GM18505 (cell line): ENCODE measurements at regions not wholly inside any gene's neighbourhood (a gene's known extent, or its start where the extent isn't known, plus 50 kb on each side); places are given as distances from the start of the nearest gene placed in this dataset.
"Not testable (repeated sequence)": the region's sequence is repeated elsewhere in the genome, so short reads cannot be mapped to it uniquely, and the experiment has no call there.

Source experiments
- ATAC-seq: cut with Tn5 transposase; IDR thresholded peaks from one replicate; pipeline ENCODE4 v1.9.1; 2021; ENCODE audit not compliant: unreplicated experiment
- POLR2A ChIP-seq: IDR thresholded peaks from 4 replicates; pipeline ENCODE4 v1.6.1; 2011; ENCODE audit warnings: borderline replicate concordance; ENCODE audit not compliant: insufficient read depth, insufficient read length; ENCODE audit errors: extremely low read depth

DNA sequence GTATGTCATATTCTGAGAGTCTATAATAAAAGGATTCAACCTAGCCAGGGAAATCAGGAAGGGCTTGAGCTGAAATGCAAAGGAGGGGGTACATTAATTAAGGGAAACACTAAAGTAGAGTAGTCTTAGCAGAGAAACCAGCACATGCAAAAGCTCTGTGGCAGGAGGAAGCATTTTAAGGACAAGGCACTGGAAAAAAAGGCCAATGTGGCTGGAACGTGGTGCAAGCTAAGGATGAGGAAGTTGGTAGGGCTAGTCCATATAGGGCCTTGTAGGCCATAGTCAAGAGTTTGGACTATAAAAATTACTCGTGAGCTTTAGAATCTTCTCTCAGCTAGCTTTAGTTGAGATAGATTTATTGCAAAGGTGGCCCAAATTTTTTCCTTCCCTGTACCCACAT, 75.2 kb upstream of the TOP1 start:
- no peak for ATAC-seq
- no peak for TF ChIP-seq POLR2A

DNA sequence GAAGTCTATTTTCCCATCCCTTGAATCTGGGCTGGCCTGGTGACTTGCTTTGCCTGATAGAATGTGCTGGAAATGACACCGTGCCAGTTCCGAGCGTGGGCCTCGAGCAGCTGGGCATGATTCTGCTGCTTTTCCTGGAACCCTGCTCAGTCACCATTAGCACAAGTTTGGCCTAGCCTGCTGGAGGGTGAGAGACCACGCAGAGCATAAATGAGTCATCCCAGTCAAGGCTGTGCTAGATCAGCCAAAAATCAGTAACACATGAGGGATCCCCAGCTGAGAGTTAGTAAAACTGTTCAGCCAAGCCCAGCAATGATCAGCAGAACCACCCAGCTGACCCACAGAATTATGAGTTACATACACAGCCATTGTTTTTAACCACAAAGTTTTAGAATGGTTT, 74.8 kb upstream of the TOP1 start:
- no peak for TF ChIP-seq POLR2A
- ATAC-seq = no peak

DNA sequence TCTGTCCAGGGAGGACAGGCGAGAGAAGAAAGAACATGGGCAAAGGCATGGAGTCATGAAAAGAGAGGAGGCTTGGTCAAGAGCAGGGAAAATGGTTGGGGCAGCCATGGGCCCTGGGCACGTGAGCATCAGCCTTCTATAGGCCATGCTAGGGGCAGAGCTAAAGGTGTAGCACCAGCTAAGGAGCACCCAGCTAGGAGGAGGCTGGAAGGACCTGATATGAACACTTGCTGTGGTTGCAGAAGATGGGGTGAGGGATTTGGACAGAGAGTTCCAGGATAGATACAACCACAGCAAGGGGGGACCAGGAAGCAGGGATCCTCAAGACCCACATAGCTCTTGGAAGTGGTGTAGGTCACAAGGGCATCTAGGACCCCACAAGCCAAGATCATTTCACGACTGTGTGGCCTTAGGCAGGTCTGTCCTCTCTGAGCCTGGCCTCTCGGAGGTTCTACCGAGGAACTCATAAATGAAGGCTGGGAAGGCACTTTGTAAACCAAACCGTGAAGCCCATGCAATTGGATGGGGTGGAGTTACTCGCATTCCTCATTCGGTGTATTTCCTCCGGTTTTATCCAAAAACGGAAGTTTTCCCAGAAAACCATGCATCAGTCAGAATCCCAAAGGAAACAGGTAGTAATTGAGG, 74.0 kb upstream of the TOP1 start:
- no peak for TF ChIP-seq POLR2A
- no peak for ATAC-seq

DNA sequence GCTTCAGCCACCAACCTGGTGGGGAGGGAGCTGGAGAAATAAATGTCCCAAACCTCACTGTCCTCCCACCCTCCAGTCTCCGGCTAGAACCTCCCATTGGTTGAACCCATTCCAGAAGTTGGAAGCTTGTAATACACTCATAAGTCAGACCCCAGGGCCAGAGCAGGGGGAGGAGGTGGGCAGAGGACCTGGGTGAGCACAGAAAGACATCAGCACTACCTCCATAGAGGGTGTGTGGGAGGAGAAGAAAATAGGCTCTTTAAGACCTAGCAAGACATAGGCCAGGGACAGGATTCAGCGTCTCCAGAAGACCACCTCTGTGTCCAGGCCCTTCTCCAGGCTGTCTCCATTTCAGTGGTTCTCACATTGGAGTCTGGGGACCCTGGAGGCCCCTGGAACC, 73.3 kb upstream of the TOP1 start:
- TF ChIP-seq POLR2A = no peak
- ATAC-seq = no peak

DNA sequence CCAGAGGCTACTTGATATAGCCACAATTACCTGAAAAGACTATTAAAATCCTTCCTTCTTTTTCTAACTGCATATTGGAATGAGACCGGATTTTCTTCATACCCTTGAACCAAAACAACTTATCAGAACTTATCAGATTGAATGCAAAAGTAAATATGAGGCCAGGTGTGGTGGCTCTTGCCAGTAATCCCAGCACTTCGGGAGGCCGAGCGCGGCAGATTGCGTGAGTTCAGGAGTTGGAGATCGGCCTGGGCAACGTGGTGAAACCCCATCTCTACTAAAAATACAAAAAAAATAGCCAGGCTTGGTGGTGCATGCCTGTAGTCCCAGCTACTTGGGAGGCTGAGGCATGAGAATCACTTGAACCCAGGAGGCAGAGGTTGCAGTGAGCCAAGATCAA, 72.8 kb upstream of the TOP1 start:
- not testable (repeated sequence) for ATAC-seq

DNA sequence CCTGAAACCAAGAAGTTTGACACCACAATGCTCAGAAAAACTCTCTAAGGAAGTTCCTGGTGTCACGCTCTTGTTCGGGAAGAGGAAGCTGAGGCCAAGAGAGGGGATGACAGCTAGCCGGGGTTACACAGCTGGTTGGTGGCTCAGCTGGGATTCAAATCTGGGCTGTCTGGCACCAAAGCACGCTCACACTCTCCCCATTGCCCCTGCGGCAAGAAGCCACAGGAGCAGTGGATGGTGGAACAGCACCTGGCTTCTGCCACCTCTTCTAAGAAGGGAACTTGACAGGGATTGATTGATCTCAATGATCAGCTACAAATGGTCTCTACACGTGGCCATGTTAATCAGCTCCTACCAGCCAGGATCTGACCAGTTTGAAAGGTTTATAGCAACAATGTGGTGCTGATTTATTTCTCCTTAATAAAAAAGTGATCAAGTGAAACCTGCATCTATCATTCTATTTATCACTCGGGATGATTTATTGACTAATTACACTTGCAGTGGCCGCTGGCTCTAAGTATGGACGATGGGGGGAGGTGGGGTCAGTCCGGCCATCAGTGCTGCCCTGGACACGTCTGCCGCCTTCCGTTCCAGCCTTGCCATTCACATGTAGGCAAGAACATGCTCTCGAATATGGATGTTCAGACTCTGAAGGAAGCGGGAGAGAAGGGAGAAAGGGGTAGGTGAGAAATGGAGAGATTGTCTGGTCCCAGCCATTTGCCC, 71.9 kb upstream of the TOP1 start:
- no peak for TF ChIP-seq POLR2A

DNA sequence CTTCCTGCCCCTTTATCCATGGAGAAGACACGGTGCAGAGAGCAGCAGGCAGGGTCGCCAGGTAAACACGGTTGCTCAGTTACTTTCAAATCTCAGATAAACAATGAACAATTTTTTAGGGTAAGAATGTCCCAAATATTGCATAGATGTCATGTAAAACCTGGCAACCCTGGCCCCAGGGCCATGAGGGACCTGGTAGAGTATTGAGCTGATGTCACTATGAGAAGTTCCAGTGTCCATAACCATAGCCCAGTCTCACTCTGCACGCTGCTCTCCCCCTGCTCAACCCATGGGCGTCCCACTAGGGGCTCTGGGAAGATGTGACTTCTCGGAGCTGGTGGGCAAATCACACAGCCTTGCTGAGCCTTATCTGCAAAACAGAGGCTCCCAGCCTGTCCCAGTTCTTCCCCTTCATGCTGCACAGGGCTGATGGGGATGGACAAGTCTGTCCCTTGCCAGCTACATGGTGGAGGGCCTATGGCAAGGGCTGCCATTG, 71.3 kb upstream of the TOP1 start:
- no peak for ATAC-seq
- TF ChIP-seq POLR2A = no peak

More for the DNA sequence above, 71.9 kb upstream of the TOP1 start:
- ATAC-seq = no peak

DNA sequence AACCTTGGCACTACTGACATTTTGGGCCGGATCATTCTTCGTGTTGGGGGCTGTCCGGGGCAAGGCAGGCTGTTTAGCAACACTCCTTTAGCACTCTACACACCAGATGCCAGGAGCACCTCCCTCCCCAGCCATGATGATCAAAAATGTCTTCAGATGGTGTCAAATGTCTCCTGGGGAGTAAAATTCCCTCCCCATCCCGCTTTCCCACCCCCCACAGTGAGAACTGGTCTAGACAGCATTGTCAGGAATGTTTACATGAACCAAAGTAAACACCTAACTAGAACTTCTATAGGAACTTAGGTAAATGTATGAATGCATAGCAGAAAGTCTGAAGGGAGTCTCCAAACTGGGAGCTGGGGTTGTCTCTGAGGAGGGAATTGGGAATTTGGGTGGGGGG, 70.0 kb upstream of the TOP1 start:
- ATAC-seq = no peak
- no peak for TF ChIP-seq POLR2A

DNA sequence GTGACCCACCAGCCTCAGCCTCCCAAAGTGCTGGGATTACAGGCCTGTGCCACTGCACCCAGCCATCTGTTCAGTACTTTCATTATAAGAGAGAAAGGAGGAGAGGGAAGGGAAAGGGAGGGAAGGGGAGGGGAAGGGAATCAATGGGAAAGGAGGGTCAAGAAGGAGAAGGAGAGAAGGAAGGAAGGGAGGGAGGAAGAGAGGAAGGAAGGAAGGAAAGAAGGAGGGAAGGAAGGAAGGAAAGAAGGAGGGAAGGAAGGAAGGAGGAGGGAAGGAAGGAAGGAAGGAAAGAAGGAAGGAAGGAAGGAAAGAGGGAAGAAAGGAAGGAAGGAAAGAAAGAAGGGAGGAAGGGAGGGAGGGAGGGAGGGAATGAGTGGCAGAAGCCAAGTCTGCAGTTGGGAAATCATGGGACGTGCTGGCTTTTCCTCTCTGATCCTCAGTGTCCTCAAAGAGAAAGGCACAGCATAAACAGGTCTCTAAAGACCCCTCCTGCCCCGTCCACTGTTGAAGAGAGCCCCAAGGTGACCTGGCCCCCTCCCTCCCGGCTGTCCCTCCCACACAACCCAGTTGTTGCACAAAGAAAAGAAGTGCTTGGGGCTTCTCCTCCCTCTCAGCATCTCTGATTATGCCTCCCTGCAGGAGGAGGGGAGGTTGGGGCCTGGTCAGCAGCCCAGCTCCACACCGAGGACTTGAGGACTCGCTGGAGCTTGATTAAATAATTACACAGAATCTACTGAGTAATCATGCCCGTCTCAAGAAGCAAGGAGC, 69.1 kb upstream of the TOP1 start:
- ATAC-seq = no peak
- TF ChIP-seq POLR2A = no peak

DNA sequence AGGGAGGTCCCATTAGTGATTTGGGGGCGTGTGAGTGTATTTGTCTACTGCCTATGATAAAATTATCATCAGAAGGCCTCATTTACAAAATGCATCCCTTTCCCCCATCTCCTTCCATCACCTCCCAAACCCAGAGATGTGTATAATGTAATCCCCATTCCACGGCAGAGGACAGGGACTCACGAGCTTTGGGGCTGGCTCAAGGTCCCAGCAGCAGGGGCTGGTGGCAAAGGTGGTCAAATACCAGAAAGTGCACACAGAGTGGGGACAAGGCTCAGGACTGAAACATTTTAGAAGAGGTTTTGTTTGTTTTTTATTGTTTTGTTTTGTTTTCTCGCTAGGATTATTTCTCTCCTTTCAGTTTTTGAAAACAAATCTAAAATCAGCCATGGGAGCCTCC, 68.5 kb upstream of the TOP1 start:
- no peak for ATAC-seq
- no peak for TF ChIP-seq POLR2A

DNA sequence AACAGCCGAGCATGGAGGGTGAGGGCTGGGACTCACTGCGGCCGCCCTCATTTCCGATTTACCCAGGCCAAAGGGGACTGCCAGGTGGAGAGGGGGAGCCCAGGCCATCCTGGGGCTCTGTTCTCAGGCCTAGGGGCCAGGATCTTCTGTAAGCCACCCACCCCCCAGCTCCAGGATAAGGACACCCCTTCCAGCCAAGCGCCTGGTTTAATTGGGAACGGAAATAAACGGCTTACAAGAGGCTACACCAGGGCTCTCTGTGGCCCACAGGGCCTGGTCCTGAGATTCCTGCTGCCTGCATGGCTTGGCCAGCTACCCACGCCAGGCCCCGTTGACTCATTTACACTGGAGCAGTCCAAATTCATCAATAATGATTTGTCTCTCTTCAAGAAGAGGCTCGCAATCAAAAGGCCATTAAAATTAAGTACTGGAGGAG, 68.1 kb upstream of the TOP1 start:
- no peak for TF ChIP-seq POLR2A
- no peak for ATAC-seq

DNA sequence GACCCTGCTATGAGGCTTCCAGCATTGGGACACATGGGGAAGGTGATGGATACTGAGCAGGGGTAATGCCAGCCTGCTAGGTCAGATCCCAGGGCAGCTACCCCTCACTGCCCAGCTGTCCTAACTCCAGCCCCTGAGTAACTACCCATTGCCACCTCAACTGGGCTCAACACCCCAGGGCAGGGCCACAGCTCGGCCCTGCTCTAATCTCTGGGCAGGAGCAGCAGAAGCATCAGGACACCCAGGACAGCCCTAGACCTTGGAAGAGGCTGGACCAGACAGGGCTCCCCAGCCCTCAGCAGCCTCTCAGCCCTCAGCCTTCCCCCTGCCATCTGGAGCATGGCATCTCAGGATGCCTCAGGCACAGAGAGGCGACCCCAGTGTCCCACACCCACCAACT, 67.4 kb upstream of the TOP1 start:
- no peak for TF ChIP-seq POLR2A
- no peak for ATAC-seq

DNA sequence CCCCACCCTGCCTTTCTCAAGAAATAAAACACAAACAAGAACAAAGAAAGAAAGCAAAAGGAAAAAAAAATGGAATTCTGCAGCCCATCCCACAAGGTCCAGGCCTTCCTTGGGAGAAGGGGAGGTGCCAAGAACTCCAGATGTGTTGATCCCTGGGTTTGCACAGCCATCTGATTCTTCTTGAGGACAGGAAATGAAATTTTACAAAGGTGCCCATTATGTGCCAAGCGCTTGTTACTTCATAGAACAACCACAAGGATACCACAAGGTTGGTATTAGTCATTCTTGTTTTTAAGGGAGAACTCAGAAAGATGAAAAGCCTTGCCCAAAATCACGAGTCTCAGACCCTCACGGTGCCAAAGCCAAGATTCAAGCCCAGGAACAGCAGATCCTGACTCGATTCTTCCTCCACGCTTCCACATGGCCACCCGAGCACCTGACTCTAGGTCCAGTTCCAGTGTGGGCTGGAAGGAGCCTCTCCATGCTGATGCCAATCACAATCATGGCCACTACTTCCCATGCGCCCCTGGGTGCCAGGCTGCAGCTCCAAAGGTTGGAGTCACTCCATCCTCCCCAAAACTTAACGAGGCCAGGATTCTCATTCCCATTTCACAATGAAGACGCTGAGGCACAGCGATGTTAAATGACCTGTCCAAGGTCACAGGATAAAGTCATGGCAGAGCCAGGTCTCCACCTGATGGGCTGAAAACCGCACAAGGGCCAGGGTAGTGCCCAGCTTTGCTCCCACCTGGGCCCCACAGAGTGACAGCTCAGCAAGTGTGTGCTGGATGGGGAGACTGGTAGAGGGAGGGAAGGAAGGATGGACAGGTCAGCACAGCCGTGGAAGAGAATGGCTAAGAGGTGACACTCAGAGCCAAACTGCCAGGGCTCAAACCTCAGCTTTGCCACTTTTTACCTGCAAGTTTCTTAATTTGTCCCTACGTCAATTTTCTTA, 66.7 kb upstream of the TOP1 start:
- ATAC-seq = no peak
- TF ChIP-seq POLR2A = no peak
